Keratinocyte (primary cell): ENCODE measurements at regions not wholly inside any gene's neighbourhood (a gene's known extent, or its start where the extent isn't known, plus 50 kb on each side); places are given as distances from the start of the nearest gene placed in this dataset.

Experiments used
- EZH2 ChIP-seq: IDR thresholded peaks from one replicate; pipeline ENCODE4 v1.6.1; 2012; ENCODE audit warnings: inconsistent platforms, mild to moderate bottlenecking, low read length, moderate library complexity
- TF ChIP-seq, protein P1 (sequence below), 3 experiments: IDR thresholded peaks in 1 of 3; conservative IDR thresholded peaks in 1 of 3; optimal IDR thresholded peaks in 1 of 3; 2 replicates in 2 of 3; 3 replicates in 1 of 3; pipeline versions ENCODE3 to v1.5.1; 2011; ENCODE audit warnings: low read length in 3 of 3, mild to moderate bottlenecking in 3 of 3, moderate library complexity in 2 of 3, control low read depth in 1 of 3, inconsistent platforms in 1 of 3; ENCODE audit not compliant: insufficient read depth in 2 of 3; ENCODE audit errors: extremely low read depth in 1 of 3

GRCh38 chr10:84903320-84903719 lies 574.9 kb downstream of the CCSER2 start:
- TF ChIP-seq, protein P1, sequence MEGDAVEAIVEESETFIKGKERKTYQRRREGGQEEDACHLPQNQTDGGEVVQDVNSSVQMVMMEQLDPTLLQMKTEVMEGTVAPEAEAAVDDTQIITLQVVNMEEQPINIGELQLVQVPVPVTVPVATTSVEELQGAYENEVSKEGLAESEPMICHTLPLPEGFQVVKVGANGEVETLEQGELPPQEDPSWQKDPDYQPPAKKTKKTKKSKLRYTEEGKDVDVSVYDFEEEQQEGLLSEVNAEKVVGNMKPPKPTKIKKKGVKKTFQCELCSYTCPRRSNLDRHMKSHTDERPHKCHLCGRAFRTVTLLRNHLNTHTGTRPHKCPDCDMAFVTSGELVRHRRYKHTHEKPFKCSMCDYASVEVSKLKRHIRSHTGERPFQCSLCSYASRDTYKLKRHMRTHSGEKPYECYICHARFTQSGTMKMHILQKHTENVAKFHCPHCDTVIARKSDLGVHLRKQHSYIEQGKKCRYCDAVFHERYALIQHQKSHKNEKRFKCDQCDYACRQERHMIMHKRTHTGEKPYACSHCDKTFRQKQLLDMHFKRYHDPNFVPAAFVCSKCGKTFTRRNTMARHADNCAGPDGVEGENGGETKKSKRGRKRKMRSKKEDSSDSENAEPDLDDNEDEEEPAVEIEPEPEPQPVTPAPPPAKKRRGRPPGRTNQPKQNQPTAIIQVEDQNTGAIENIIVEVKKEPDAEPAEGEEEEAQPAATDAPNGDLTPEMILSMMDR (optimal IDR thresholded peaks at IDR 0.05 in 1 of 3, IDR thresholded peaks at IDR 0.05 in 1 of 3, conservative IDR thresholded peaks at IDR 0.05 in 1 of 3; ENCODE audit: extremely low read depth in 1 of 3, insufficient read depth in 2 of 3, low read length in 3 of 3): no peak
- no peak for TF ChIP-seq EZH2
